NCI-H2029 (cell line): ENCODE measurements at regions not wholly inside any gene's neighbourhood (a gene's known extent, or its start where the extent isn't known, plus 50 kb on each side); places are given as distances from the start of the nearest gene placed in this dataset.
"Not testable (repeated sequence)": the region's sequence is repeated elsewhere in the genome, so short reads cannot be mapped to it uniquely, and the experiment has no call there.

ENCODE experiments used
- DNase-seq: peaks from one replicate; lab custom pipeline; 2025; lab: John Stamatoyannopoulos, UW

DNA sequence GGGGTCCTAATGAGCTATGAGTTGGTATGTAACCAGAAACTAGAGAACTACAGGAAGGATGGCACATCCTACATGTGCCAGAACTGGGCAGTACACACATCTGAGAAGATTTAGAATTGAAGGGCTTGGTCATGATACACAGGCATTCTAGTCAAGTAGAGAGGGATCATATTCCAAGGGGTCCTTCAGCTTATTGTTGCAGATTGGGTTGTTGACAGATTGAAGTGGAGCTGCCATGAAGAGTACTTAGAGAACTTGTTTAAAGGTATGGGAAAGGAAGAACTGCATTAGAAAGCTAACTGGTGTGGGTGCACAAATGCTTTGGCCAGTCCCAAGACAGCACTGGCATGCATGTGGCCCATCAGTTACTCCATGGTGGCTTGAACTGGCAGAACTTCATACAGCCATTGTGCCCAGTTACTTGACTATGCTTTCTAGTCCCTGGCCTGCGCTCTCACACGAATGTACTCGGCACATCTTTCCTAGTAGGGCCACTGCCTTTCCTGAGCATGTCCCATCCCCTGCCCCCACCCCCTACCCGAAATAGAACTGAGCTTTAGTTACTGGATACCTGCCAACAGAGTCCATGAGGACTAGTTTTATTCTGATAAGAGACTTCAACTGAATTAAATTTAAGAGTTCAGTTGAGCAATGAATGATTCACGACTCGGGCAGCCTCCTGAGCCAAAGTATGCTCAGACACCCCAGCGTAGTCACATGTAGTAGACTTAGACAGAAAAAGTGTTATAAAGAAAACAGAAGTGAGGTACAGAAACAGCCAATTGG is 64.0 kb downstream of the CCNG2 start:
- DNase-seq: peak; percentile 24

DNA sequence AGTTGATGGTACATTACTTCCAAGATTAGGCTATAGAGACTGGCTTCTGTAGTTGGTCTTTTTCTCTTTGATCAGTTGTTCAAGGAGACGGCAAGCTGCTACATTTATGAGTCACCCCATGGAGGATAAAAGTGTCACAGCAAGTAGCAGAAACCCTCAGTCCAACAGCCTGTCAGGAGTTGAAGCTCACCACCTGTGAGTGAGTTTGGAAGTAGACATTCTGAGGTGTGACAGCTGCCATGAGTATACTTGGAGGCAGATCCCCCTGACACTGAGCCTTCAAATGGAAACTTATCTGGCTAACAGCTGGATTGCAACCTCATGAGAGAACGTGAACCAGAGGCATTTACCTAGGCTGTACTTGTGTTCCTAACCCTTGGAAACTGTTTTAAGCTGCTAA is 68.0 kb downstream of the CCNG2 start:
- DNase-seq: no peak

DNA sequence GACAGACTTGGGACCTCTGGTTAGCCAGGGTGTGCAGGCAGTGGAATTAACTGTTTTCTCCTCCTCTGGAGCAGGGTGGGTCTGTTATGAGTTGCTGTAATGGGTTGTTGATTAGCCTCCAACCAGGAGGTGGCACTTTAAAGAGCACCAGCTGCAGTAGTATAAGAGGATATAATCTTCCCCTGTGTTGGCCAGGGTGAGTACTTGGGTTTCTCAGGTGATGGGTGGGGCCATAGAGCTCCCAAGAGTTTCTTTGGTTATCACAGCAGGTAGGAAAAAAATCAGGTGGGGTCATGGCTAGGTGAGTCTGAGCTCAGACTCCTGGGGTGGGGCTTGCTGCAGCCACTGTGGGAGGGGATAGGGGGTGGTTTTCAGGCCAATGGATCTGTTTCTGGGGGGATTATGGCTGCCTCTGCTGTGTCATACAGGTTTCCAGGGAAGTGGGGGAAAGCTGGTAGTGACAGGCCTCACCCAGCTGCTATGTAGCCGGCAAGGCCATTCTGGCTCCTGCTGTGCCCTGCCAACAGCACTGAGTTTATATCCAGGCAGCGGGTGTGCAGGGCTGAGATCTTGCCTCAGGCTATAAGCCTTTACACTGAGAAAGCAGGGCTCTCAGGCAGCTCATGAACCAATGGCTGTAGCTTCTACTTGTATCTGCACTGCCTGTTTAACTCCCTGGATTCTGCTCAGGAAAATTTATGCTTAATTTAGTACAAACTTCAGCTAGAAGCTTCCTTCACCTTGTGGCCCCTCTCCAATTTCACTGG is 70.1 kb downstream of the CCNG2 start:
- no peak for DNase-seq

DNA sequence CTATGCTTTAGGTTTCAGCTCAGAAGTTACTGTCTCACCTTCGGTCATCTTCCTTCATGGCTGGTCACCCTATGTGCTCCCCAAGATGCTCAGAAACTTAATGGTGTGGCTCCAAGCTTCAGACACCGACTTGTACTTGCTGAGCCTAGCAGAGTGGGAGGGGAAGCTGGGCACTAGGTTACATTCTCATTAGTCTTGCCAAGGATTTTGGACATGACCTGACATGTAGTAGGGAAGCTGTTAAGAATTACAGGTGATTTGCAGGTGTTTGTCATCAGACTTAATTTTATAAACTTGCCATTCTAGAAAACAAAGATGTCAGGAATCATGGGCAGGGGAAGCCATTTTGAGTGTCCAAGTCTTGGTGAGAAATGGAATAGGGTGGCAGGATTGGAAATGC is 72.4 kb downstream of the CCNG2 start:
- DNase-seq: no peak

DNA sequence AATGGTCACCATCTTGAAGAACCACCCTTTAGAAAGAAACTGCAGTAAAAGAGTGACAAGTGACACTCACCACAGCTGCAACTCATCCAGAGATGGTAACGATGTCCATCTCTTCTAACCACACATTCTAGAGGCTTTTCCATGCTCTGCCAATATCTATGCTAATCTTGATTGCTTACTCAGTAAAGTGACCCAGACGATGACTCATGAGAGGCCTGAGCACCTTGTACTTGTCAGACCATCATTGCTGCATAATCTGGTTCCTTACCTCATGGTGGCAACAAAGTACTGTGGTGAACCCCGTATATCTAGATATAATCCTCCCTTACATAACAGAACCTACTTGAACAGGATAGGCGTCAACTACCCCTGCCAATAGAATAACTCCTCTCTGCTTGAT is 75.6 kb downstream of the CCNG2 start:
- peak; percentile 5 for DNase-seq

DNA sequence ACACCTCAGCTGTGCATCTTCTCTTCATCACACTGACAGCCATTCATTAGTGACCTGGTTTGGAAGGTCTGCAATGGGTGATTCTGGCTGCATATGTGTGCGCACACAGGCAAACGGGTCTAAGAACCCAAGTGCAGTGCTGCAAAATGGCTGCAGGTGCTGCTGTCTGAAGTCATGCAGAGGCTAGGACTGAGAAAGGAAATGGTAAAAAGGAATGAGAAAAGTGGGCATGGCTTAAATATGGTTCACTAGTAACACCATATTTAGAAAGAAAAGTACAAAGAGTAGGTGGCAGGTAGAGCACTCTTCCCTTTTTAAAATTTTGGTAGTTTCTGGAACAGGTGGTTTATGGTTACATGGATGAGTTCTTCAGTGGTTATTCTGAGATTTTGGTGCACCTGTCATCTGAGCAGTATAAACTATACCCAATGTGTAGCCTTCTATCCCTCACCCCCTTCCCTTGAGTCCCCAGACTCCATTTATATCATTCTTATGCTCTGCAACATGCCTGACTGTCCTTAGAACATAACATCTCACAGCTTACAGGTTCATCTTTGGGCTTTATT is 78.4 kb downstream of the CCNG2 start:
- DNase-seq: no peak

DNA sequence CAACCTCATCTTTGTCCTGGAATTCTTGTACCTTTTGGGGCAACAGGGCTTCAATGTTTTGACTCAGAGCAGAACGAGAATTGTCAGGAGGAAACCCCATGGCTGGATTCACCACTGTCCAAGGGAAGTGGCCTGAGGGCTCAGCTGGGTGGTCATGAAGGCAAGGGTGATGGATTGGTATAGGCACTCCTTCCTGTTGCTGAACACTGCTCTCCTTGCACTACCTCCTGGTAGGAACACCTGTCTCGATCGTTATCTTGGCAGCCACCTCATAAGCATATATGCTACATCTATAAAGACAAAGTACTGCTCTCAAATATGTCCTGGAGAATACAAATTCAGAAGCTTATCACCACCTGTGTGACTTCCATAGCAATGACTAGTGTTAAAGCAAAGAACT is 79.8 kb downstream of the CCNG2 start:
- no peak for DNase-seq

DNA sequence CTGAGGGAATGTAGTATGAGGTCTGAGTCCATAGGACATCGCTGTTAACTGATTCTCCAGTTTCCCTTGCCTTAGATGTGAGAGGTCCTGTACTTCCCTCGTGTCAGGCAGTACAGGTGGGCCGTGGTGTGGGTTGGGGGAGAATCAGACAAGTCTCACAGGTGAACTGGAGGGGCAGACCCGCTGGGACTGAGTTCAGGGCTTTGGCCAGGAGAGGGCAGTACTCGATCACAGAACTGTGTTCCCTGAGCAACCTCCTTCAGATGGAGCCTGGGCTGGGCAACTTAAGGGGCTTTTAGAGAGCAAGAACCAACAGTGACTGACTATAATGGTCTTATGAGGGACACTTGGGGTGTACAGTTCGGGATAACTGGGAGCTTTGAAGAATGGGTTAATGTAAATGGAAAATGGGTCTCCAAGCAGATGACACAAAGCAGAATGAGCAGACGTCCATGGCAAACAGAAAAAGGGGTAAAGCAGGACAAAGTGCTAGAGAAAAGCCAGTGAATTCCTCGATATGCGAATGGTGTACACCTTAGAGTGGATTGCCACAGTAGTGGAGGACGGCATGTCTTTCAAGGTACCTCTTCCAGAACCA is 83.6 kb downstream of the CCNG2 start:
- peak; percentile 43 for DNase-seq

DNA sequence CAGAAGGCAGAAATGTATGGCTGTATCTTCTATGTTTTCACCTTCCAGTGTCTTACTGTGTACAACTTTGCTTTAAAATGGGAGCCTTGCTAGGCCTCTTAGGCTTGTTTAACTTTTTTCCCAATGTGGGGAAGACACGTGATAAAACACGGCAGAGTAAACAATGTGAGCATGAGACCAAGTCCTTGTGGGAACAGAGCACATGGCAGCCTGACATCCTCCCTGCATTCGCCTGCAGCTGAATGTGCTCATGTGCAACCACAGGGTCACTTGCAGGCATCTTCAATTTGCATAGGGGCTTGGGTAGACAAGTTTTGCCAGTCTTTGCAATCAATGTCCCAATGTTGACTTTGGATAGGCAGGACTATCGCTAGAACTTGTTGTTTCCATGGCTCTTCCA is 91.8 kb downstream of the CCNG2 start:
- no peak for DNase-seq

DNA sequence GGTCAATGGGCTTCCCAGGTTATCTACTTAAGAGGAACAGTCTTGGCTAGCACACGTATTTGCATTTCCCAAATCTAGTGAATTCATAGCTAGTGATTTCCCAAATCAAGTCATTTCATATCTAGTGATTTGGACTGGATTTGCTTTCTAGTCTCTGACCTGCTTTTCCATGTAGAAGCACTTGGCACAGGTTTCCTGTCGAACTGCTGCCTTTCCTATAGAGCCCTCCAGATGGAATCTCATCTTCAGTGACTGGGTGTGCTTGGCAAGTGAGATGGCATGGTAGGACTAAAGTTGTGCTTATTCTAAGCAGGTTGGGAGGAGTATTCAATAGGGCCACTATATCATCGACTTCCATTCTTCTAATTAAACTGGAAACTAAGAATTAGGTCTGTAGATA is 94.7 kb downstream of the CCNG2 start:
- DNase-seq: no peak

DNA sequence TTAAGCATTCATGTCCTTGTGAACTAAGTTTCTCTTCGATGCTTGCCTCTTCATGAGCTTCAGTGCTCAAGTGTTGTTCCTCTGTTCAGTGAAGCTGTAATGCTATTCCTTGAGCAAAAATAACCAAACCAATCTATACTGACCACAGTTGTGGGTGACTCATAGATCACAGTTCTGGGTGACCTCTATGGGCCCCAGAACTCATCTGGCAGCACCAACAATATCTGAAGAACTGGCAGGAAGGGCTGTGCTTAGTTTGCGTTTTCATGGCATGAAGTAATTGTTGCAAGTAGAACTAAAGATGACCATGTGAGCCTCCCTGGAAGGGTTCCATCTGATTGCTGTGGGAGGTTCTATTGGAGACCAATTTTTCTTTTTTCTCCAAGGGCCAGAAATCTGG is 106.2 kb downstream of the CCNG2 start:
- DNase-seq: no peak

DNA sequence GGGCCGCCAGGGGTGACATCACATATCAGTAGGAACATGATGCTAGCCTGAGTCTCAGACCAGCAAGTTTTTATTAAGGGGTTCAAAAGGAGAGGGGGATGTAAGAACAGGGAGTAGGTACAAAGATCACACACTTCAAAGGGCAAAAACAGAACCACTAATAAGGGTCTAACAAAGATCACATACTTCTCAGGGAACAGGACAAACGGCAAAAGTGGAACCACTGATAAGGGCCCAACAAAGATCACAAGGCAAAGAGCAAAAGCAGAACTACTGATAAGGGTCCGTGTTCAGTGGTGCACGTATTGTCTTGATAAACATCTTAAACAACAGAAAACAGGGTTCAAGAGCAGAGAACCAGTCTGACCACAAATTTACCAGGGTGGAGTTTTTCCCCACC is 107.0 kb downstream of the CCNG2 start:
- not testable (repeated sequence) for DNase-seq

DNA sequence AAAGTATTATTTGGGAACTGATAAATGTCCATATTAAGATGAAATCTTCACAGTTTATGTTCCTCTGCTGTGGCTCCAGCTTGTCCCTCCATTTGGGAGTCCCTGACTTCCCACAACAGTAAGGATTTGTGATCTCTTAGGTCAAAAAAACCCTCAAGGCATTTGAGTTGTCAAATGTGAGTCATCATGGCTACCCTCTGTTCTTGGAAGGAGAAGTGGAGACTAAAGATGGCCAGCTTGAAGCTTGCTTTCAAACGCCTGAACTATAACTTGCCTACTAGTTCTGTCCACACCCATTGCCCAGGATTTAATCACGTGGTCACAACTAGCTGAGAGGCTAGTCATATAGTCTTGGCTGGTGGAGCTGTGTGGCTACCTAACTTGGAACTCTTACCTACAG is 107.8 kb downstream of the CCNG2 start:
- DNase-seq: no peak

DNA sequence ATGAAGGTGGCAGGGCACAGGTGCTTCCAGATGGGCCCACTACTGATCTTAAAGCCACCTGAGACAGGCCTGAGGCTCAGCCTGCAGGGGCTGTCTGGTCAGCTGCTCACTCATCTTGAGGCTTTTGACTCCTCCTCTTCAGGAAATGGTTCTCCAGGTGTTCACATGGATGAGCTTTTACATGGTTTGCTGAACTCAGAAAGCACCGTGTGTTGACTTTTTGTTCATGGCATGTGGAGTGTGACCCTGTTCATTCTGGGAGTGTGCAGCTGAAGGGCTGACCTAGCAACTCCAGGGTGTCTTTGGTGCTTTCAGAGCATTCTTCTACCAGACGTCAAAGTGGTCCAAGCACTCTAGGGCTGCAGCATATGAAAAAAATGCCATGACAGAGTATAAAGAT is 111.1 kb downstream of the CCNG2 start:
- peak; percentile 25 for DNase-seq

DNA sequence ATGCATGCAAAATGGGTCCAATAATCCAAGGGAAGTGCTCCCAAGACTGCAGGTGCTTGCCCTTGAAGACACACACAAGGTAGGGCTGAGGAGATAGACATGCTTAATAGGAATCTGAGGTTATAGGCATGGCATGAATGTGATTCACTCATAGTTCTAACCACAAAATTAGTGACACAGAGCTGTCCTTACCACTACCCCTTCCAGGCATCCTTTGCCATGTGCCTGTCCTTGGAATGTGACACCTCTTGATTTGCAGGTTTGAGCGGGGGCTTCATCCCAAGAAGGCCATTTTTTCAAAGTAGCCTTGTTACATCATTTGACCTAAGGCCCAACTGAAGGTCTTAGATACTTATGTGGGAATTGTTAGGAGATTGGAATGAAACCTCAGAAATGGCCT is 112.5 kb downstream of the CCNG2 start:
- DNase-seq: no peak

DNA sequence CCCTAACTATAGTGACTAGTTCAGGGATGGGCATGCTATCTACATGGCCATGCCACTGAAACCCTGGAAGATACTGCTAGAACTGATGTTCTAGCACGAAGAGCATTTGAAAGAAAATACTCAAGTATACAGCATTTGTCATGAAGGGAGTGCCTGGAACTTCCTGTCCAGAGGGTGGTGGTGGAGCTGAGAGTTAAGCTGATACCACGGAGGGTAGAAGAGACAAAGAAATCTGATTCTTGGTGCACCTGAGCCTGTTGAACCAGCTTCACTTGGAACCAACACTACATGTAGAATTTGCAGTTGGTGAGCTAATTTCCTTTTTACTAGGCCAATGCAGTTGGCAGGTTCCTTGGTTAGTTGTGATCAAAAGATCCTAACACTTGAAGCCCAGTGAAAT is 116.4 kb downstream of the CCNG2 start:
- no peak for DNase-seq

DNA sequence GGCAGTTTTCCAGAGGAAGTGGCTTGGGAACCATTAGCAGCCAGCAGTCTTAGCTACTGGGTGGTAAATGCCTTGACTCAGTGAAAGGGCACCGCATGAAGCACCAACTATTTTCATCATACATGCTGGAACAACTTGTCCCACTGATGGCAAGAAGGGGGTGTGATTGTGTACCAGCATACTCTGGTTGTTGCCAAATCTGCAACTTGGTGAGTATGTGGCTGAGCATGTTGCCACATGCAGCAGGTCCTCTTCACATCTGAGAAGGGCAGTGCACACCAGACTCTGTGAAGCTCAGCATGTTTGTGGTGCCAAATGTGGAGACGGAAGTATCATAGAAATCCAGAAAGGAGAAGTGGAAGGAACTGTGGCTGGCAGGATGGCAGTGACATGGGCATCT is 122.1 kb downstream of the CCNG2 start:
- DNase-seq: not testable (repeated sequence)

DNA sequence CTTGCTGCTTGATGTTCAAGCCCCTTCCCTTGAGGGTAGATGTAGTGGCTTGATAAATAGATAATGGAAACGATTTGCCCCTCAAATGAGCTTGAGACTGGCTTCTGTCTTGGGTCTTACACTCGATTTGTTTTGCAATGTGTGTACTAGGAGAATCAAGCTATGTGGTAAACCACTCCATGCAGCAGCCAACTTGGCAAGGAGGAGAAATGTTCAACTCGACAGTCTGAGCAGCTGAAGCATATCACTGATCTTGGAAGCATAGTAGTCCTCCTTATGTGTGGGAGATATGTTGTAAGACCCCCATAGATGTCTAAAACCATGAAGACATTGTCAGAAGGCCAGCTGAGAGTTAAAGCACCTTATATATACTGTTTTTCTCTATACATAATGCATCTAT is 125.3 kb downstream of the CCNG2 start:
- DNase-seq: no peak

DNA sequence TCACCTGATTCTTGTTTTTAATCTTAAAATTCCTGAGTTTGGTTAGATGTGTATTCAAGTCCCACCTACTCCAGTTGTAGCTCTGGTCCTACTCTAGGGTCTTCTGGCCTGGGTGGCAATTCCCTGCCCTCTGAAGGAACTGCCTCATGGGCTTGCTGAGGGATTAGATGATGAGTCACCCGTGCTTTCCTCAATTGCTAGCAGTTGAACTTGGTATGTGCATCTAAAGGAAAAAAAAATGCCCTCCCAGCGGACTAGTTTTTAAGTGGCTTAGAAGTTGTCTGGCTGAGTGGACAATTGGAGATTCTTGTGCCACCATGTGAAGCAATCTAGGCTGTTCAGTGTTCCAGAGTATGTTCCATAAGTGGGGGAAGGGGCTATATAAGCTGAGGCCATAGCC is 127.0 kb downstream of the CCNG2 start:
- no peak for DNase-seq

DNA sequence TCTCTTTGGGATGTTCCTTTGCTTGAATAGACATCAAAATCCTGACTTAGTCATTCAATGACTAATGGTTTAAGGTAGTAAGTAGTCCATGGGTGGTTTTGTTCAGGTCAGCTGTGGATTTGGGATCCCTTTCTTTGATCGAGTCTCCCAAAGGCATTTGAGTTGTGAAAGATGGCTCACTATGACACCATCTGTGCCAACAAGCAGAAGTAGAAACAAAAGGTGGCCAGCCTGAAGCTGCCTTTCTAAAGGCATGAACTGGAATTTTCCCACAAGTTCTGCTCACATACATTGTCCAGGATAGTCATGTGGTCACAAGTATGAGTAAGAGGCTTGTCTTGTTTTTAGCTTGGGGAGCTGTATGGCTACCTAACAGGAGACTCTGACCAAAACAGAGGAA is 129.9 kb downstream of the CCNG2 start:
- no peak for DNase-seq

DNA sequence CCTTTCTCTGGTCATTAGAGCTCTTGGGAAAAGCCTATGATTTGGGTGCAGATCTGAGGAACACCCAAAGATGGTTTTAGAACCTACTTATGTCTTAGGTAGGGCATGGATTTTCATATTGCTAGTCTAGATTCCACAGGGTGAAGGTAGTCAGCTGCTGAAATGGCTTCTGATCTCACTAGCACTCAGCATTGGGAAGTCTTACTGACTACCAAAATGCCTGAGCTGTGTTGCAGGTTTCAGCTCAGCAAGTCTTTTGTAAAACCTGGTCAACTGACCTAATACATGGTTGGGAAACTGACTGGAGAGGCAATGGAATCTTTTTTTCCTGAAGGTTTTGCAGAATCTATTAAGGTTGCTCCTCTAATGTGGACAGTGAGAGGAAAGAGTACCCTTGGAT is 136.4 kb downstream of the CCNG2 start:
- no peak for DNase-seq

DNA sequence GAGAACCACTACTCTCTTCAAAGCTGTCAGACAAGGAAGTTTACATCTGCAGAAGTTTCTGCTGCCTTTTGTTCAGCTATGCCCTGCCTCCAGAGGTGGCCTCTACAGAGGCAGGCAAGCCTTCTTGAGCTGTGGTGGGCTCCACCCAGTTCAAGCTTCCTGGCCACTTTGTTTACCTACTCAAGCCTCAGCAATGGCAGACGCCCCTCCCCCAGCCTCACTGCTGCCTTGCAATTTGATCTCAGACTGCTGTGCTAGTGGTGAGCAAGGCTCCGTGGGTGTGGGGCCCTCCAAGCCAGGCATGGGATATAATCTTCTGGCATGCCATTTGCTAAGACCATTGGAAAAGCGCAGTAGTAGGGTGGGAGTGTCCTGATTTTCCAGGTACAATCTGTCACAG is 144.0 kb downstream of the CCNG2 start:
- peak; percentile 19 for DNase-seq

DNA sequence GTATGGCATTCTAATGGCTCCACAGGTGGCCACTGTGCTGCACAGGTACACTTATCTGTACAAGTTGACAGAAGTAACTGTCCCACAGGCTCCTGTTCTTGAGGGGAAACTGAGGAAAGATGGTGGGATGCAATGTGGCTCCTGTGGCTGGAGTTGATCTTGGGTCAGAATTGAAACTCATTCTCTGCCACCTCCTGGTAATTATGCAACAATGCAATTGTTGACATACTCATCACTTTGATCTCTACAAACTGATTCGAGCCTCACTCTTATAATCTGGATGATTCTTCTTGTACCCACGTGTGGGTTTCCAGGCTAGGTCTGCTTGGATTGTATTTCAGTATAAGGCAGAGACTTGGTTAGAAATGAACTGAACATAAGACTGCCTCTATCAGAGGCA is 148.8 kb downstream of the CCNG2 start:
- DNase-seq: no peak
